GM23338 (cell line): ENCODE measurements at regions not wholly inside any gene's neighbourhood (a gene's known extent, or its start where the extent isn't known, plus 50 kb on each side); places are given as distances from the start of the nearest gene placed in this dataset.

Experiments used
- CREB1 ChIP-seq: fragments of 250-450 bp; sonication (Bioruptor Pico); IDR thresholded peaks from 2 replicates; pipeline ENCODE4 v1.5.0; 2020; ENCODE audit warnings: low read depth, mild to moderate bottlenecking, moderate library complexity
- EZH2 ChIP-seq: fragments of 200-600 bp; sonication (generic); IDR thresholded peaks from one replicate; pipeline ENCODE4 v1.8.0; 2017; ENCODE audit warnings: antibody characterized with exemption, mild to moderate bottlenecking, low read depth; ENCODE audit not compliant: unreplicated experiment
- EZH2phosphoT487 ChIP-seq: fragments of 200-600 bp; sonication (generic); IDR thresholded peaks from one replicate; pipeline ENCODE4 v1.8.1; 2018; ENCODE audit warnings: antibody characterized with exemption; ENCODE audit not compliant: unreplicated experiment
- JUNB ChIP-seq: IDR thresholded peaks from one replicate; pipeline ENCODE4 v1.6.1; 2016; ENCODE audit warnings: antibody characterized with exemption; ENCODE audit not compliant: unreplicated experiment
- POLR2AphosphoS5 ChIP-seq: IDR thresholded peaks from 2 replicates; pipeline ENCODE4 v1.6.1; 2016; ENCODE audit warnings: antibody characterized with exemption, low read depth
- TF ChIP-seq, protein P1 (sequence below), 2 experiments: fragments of 200-600 bp in 1 of 2; sonication (generic) in 1 of 2; conservative IDR thresholded peaks; 2 replicates each; pipeline versions ENCODE4 v1.5.1 to v1.6.1; 2016 to 2017; ENCODE audit warnings: antibody characterized with exemption in 2 of 2, low read depth in 2 of 2, mild to moderate bottlenecking in 2 of 2, moderate library complexity in 1 of 2
- TF ChIP-seq, protein P2 (sequence below): IDR thresholded peaks from 2 replicates; pipeline ENCODE4 v1.6.1; 2016; ENCODE audit warnings: antibody characterized with exemption
- TF ChIP-seq, protein P3 (sequence below): IDR thresholded peaks from one replicate; pipeline ENCODE4 v1.6.1; 2018; ENCODE audit warnings: antibody characterized with exemption; ENCODE audit not compliant: unreplicated experiment

DNA sequence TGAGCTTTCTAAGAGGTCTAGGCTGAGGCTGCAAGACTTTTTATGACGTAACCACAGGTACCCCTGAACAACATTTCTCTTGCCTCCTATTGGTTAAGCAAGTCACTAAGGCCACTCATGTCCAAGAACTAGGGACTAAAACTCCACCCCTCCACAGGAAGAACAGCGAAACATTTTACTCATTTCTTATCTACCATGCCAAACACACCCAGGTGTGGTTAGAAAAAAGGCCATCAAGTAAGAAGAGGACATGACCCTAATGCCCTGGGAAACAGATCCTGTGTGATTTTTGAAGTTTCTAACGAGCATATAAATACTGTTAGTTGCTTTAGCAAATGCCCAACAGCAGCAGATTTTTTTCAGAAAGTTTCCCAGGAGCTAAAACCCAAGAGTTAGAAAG lies 282.4 kb upstream of the DYNLRB2 start:
- TF ChIP-seq CREB1 (CRISPR knock-in tag) (no peak), EZH2phosphoT487 (no peak), EZH2 (no peak), POLR2AphosphoS5 (no peak), JUNB (no peak)
- TF ChIP-seq, protein P1, sequence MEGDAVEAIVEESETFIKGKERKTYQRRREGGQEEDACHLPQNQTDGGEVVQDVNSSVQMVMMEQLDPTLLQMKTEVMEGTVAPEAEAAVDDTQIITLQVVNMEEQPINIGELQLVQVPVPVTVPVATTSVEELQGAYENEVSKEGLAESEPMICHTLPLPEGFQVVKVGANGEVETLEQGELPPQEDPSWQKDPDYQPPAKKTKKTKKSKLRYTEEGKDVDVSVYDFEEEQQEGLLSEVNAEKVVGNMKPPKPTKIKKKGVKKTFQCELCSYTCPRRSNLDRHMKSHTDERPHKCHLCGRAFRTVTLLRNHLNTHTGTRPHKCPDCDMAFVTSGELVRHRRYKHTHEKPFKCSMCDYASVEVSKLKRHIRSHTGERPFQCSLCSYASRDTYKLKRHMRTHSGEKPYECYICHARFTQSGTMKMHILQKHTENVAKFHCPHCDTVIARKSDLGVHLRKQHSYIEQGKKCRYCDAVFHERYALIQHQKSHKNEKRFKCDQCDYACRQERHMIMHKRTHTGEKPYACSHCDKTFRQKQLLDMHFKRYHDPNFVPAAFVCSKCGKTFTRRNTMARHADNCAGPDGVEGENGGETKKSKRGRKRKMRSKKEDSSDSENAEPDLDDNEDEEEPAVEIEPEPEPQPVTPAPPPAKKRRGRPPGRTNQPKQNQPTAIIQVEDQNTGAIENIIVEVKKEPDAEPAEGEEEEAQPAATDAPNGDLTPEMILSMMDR (conservative IDR thresholded peaks at IDR 0.05; ENCODE audit: low read depth in 2 of 2): no peak
- TF ChIP-seq, protein P2, sequence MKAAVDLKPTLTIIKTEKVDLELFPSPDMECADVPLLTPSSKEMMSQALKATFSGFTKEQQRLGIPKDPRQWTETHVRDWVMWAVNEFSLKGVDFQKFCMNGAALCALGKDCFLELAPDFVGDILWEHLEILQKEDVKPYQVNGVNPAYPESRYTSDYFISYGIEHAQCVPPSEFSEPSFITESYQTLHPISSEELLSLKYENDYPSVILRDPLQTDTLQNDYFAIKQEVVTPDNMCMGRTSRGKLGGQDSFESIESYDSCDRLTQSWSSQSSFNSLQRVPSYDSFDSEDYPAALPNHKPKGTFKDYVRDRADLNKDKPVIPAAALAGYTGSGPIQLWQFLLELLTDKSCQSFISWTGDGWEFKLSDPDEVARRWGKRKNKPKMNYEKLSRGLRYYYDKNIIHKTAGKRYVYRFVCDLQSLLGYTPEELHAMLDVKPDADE: no peak
- TF ChIP-seq, protein P3, sequence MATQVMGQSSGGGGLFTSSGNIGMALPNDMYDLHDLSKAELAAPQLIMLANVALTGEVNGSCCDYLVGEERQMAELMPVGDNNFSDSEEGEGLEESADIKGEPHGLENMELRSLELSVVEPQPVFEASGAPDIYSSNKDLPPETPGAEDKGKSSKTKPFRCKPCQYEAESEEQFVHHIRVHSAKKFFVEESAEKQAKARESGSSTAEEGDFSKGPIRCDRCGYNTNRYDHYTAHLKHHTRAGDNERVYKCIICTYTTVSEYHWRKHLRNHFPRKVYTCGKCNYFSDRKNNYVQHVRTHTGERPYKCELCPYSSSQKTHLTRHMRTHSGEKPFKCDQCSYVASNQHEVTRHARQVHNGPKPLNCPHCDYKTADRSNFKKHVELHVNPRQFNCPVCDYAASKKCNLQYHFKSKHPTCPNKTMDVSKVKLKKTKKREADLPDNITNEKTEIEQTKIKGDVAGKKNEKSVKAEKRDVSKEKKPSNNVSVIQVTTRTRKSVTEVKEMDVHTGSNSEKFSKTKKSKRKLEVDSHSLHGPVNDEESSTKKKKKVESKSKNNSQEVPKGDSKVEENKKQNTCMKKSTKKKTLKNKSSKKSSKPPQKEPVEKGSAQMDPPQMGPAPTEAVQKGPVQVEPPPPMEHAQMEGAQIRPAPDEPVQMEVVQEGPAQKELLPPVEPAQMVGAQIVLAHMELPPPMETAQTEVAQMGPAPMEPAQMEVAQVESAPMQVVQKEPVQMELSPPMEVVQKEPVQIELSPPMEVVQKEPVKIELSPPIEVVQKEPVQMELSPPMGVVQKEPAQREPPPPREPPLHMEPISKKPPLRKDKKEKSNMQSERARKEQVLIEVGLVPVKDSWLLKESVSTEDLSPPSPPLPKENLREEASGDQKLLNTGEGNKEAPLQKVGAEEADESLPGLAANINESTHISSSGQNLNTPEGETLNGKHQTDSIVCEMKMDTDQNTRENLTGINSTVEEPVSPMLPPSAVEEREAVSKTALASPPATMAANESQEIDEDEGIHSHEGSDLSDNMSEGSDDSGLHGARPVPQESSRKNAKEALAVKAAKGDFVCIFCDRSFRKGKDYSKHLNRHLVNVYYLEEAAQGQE: no peak
